CD4-positive, alpha-beta T cell treated with Interleukin-4 for 4 hours (primary cell): ENCODE measurements at regions not wholly inside any gene's neighbourhood (a gene's known extent, or its start where the extent isn't known, plus 50 kb on each side); places are given as distances from the start of the nearest gene placed in this dataset.
"Not testable (repeated sequence)": the region's sequence is repeated elsewhere in the genome, so short reads cannot be mapped to it uniquely, and the experiment has no call there.

Experiments
- DNase-seq: peaks from one replicate; pipeline ENCODE4 v3.0.0-alpha.2; 2020

DNA sequence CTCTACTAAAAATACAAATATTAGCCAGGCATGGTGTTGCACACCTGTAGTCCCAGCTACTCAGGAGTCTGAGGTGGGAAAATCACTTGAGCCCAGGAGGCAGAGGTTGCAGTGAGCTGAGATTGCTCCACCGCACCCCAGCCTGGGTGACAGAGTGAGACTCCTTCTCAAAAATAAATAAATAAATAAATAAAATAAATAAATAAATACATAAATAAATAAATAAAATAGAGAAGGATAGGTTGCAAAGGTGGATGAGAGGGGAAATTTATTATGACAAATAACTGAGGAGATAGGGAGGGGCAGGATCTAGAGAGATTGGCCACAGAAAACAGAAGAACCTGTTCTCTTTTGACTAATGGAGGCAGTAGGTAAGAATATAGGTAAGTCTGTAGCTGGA, 601.6 kb downstream of the LRRC70 start:
- DNase-seq = not testable (repeated sequence)

DNA sequence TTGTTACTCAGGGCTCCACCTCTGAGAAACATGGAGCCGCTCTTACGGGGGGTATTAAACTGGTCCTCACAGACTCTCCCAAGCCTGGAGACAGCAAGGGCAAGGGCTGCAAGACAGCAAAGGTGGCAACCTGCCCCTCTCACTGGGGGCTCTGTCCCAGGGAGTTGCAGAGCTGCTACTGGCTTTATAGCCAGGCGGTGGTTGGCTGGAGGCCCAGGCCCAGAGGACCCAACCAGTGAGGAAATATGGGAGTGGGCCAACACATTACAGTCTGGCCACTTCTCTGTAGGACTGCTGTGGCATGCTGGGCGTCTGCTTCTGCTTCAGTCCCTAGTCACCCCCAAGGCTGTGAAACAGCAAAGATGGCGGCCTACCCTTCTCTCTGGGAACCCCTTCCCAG, 597.2 kb downstream of the LRRC70 start:
- no peak for DNase-seq

DNA sequence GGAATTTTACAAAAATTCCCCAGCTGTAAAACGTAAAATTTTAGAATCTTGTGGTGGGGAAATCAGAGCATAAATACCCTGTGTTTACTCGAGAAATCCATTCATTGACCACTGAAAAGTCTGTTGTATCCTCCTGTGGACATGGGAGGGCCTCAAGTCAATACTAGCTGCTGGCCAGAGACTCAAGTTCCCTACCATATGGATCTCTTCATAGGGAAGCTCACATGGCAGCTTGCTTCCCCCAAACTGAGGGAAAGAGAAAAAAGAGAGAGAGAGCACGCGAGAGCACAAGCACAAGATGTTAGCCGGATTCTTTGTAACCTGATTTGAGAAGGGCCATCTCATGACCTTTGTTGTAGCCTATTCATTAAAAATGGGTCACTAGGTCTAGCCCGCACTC, 591.9 kb downstream of the LRRC70 start:
- no peak for DNase-seq

DNA sequence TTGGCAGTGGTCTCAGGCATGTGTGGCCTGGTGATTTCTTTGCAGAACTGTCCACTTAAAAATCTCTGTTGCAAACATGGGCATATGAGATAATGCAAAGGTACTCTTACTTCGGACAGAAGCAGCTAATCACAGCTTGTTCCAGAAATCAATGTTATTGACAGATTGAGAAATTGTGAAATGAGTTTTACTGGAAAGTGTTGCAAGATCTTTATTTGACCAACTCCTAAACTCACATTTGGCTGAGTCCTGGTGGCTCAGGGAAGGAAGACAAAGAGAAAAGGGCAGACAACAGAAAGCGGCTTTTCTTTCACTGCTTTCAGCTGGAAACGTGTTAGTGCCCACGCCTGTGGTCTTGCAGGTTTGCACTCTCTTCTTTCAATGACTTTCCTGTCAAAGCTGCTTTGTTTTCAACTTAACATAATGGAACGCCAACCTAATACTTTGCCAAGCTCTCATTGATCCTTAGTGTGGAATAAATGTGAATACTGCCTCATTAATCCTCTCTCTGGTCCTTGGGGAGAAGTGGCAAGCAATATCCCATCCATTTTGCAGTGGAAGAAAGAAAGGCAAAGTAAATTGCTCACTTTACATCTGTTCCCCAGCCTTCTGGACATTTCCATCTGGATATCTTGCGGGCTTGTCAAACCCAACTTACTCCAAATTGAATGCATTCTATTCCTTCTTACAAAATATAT, 586.4 kb downstream of the LRRC70 start:
- no peak for DNase-seq

- no peak for DNase-seq
Observed at GRCh38 chr5:63164339-63164738, 585.7 kb downstream of the LRRC70 start.

- no peak for DNase-seq
Observed at GRCh38 chr5:63155310-63155631, 576.7 kb downstream of the LRRC70 start.

- no peak for DNase-seq
Observed at GRCh38 chr5:63154476-63155309, 576.1 kb downstream of the LRRC70 start.

DNA sequence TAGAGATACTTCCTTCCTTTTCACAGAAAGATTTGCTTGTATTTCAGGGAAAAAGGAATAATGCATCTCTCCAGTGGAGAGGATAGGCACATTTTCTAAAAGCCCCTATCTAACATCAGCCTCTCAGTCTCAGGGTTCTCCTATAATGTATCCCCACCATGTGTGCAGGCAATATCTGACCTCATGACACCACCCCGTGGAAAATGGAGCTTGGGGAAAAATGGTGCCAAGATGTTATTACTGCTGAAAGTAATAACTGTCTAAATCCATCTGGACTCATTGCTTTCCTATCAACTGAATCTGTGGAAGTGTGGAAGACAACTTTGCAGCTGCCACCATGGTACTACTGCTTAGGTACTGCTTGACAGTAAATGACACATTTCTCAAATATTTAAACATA, 574.3 kb downstream of the LRRC70 start:
- no peak for DNase-seq

DNA sequence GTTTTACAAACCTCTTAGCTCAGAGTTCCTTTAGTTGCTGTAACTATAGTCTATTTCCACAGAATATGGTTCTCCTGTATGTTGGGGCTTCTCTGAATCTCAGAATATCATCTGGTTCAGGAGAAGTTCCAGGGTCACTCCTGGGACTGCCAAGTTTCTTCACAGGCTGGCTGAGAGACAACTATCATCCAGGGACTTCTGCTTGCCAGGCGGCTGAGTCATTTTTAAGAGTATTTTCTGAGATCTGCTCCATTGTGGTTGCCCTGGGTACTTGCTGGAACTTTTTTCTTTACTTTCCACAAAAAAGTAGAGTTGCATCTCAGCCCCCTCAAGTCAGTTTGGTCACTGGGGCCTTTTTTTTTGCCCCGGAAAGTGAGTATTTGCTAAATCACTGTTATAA, 566.5 kb downstream of the LRRC70 start:
- no peak for DNase-seq

GRCh38 chr5:63141591-63141990, 563.0 kb downstream of the LRRC70 start:
- no peak for DNase-seq

DNA sequence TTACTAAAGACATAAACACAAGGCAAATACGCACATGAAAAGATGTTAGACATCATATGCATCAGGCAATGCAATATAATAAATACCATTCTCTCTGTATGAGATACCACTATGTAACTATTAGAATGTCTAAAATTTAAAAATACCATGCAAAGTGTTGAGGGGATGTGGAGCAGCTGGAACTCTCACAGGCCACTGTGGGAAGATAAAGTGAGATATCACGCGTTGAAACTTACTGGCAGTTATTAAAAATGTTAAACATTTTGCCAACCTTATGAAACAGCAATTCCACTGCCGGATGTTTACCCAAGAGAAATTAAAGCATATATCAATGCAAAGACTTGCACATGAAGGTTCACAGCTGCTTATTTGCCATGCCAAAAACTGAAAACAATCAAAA, 556.7 kb downstream of the LRRC70 start:
- DNase-seq = no peak

DNA sequence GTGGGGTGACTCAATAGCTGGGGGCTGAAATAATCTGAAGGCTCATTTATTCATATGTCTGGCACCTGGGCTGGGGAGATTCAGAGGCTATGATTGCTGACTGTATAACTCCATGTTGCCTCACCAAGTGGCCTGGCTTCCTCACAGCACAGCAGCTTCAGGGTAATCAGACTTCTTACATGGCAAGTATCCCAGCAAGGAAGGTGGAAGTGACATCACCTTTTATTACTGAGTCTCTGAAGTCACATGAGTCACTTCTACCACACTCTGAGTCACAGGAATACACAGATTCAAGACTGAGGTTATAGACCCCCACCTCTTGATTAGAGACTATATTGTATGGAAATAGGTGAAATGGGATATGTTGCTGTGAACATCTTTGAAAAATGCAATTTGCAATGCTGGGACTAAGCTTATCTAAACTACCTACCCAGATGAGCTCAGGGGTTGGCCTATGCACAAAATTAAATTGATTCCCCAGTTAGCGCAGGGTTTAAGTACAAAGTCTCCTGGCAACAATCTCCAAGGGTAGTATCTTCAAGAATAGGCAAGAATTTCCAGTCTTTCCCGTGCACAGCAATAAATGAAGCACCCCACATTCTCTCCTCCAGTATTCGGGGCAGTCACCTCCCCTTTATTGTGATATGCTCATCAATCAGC, 553.1 kb downstream of the LRRC70 start:
- no peak for DNase-seq

DNA sequence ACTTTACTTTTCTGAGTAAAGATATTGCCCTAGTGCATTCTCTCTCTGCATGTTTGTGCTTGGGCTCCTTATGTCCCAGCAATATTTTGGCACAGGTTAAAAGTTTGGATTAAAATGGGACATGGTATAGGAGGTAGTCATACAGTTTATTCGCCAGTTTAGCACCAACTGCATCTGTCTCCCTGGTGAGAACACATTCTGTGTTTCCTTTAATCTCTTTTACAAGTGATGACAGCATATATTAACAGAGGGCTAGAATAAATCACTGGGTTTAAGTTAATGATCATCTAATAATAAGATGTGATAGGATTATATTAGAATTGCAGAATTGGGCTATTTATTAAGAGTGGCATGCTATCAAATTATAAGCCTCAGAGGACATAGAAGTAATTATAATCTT, 550.1 kb downstream of the LRRC70 start:
- DNase-seq = no peak

DNA sequence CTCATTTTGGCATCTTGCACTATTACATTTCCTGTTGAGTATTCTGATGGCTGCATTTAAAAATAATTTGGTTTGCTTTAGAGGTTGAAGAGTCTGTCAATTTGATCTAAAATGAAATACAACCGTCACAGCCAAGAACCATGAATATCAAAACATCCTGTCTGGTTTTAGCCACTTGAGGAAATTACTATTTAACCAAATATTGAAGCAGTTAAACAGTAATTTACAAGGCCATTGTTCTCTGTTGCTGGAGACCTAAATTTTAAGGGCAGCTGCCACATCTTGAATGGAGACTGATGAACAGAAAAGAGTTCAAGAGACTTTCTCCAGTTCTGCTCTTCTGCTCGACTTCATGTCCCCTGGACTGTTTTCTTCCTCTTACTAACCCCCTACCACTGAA, 549.4 kb downstream of the LRRC70 start:
- DNase-seq = no peak

GRCh38 chr5:63127054-63127453, 548.4 kb downstream of the LRRC70 start:
- no peak for DNase-seq

- DNase-seq = no peak
Observed at GRCh38 chr5:63125862-63126261, 547.2 kb downstream of the LRRC70 start.

DNA sequence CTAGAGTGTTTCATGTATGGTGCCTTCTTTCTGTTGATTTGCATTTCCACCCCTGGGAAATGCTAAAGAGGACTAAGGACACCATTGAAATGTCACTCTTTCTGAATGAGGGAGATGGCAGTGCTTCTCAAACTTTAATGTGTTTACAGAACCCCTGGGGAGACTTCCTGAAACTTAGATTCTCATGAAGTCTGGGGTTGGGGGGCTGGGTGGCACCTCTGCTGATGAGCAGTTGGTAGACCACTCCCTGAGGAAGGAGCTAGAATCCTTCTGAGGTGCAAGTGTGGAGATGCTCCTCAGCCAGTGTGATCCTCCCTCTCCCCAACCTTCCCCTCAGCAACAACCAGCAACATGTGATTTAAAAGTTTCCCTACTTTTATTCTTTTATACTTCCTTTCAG, 546.8 kb downstream of the LRRC70 start:
- DNase-seq = no peak

- DNase-seq = no peak
Observed at GRCh38 chr5:63124266-63124665, 545.6 kb downstream of the LRRC70 start.

GRCh38 chr5:63121471-63121870, 542.9 kb downstream of the LRRC70 start:
- DNase-seq = no peak

- DNase-seq = no peak
Observed at GRCh38 chr5:63118221-63118620, 539.6 kb downstream of the LRRC70 start.

- DNase-seq = no peak
Observed at GRCh38 chr5:63111891-63112290, 533.3 kb downstream of the LRRC70 start.

GRCh38 chr5:63101870-63102269, 523.3 kb downstream of the LRRC70 start:
- no peak for DNase-seq

DNA sequence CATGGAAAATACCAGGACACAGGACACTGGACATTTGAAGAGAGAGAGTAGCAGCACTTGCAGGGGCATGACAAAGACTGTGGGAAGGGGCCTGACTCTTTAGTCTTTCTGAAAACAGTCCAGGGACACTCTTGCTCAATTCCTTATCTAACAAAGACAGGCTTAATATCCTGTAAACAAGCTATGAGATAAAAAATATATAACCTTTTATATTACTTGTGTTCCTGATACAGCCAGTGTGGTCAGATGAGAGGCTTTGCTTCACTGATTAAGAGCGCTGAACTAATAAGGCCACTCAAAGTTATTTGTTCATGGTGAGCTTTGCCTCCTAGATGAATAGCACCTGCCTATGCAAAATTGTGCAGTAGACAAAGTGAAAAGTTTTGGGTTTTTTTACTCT, 518.7 kb downstream of the LRRC70 start:
- no peak for DNase-seq

GRCh38 chr5:63094730-63095129, 516.1 kb downstream of the LRRC70 start:
- DNase-seq = no peak
